Thyroid gland (tissue), 4 donors: ENCODE measurements at regions not wholly inside any gene's neighbourhood (a gene's known extent, or its start where the extent isn't known, plus 50 kb on each side); places are given as distances from the start of the nearest gene placed in this dataset.

Experiments used
- CTCF ChIP-seq, 6 experiments: fragments of 200-600 bp in 3 of 6; fragments of 450-650 bp in 3 of 6; sonication (generic) in 3 of 6; IDR thresholded peaks; one replicate each; pipeline ENCODE4 v1.5.1; 2016 to 2019; ENCODE audit warnings: antibody characterized with exemption in 6 of 6, mild to moderate bottlenecking in 2 of 6, inconsistent platforms in 1 of 6, moderate library complexity in 1 of 6
- POLR2A ChIP-seq, 2 donors: fragments of 450-650 bp; IDR thresholded peaks; one replicate each; pipeline ENCODE4 v1.6.1; 2017; ENCODE audit warnings: antibody characterized with exemption in 2 of 2, mild to moderate bottlenecking in 2 of 2, moderate library complexity in 1 of 2

- TF ChIP-seq CTCF (IDR thresholded peaks at IDR 0.05): no peak
- TF ChIP-seq POLR2A (IDR thresholded peaks at IDR 0.05): no peak
Observed at GRCh38 chr13:40047322-40047771, 391.9 kb downstream of the COG6 start.
